Liver (tissue), 3 donors: ENCODE measurements at regions not wholly inside any gene's neighbourhood (a gene's known extent, or its start where the extent isn't known, plus 50 kb on each side); places are given as distances from the start of the nearest gene placed in this dataset.

Source experiments
- ATF3 ChIP-seq: IDR thresholded peaks from 2 replicates; pipeline ENCODE4 v1.6.1; 2016; ENCODE audit warnings: antibody characterized with exemption
- CTCF ChIP-seq: fragments of 150-350 bp; IDR thresholded peaks from 2 replicates; pipeline ENCODE4 v1.5.1; 2017; ENCODE audit warnings: improper control_type of control experiment, low read depth, low read length; ENCODE audit not compliant: missing input control
- EGR1 ChIP-seq, 2 donors: IDR thresholded peaks; 2 replicates each; pipeline ENCODE4 v1.6.1; 2016 to 2018; ENCODE audit warnings: antibody characterized with exemption in 2 of 2, low read depth in 2 of 2
- GABPA ChIP-seq, 2 donors: IDR thresholded peaks in 1 of 2; conservative IDR thresholded peaks in 1 of 2; 2 replicates each; pipeline ENCODE4 v1.6.1; 2016; ENCODE audit warnings: antibody characterized with exemption in 2 of 2, mild to moderate bottlenecking in 1 of 2, moderate library complexity in 1 of 2
- HNF4G ChIP-seq: IDR thresholded peaks from 2 replicates; pipeline ENCODE4 v1.6.1; 2016; ENCODE audit warnings: antibody characterized with exemption
- JUND ChIP-seq, 2 donors: IDR thresholded peaks; 2 replicates each; pipeline ENCODE4 v1.6.1; 2016; ENCODE audit warnings: antibody characterized with exemption in 2 of 2
- MAX ChIP-seq: IDR thresholded peaks from 2 replicates; pipeline ENCODE4 v1.6.1; 2016; ENCODE audit warnings: antibody characterized with exemption
- NR2F2 ChIP-seq: IDR thresholded peaks from 2 replicates; pipeline ENCODE4 v1.6.1; 2016; ENCODE audit warnings: antibody characterized with exemption
- RAD21 ChIP-seq, 2 donors: IDR thresholded peaks; 2 replicates each; pipeline ENCODE4 v1.6.1; 2016; ENCODE audit warnings: antibody characterized with exemption in 2 of 2, mild to moderate bottlenecking in 2 of 2
- REST ChIP-seq: IDR thresholded peaks from 2 replicates; pipeline ENCODE4 v1.6.1; 2016; ENCODE audit warnings: antibody characterized with exemption, mild to moderate bottlenecking
- SP1 ChIP-seq: IDR thresholded peaks from 2 replicates; pipeline ENCODE4 v1.6.1; 2018; ENCODE audit warnings: antibody characterized with exemption, mild to moderate bottlenecking
- TAF1 ChIP-seq: conservative IDR thresholded peaks from 2 replicates; pipeline ENCODE4 v1.6.1; 2016; ENCODE audit warnings: antibody characterized with exemption, mild to moderate bottlenecking
- YY1 ChIP-seq: IDR thresholded peaks from 2 replicates; pipeline ENCODE4 v1.6.1; 2016; ENCODE audit warnings: antibody characterized with exemption, mild to moderate bottlenecking
- ZBTB33 ChIP-seq: IDR thresholded peaks from 2 replicates; pipeline ENCODE4 v1.6.1; 2016; ENCODE audit warnings: antibody characterized with exemption
- donor health status: healthy.
- donor health status: healthy.

- TF ChIP-seq CTCF (no peak), REST (no peak), YY1 (no peak), TAF1 (no peak), RAD21 (IDR thresholded peaks at IDR 0.05) (no peak), GABPA (IDR thresholded peaks at IDR 0.05 in 1 of 2, conservative IDR thresholded peaks at IDR 0.05 in 1 of 2) (no peak), ATF3 (no peak), HNF4G (no peak), JUND (IDR thresholded peaks at IDR 0.05) (no peak), MAX (no peak), EGR1 (IDR thresholded peaks at IDR 0.05; ENCODE audit: low read depth in 2 of 2) (no peak), NR2F2 (no peak), SP1 (no peak), ZBTB33 (no peak)
Measured at GRCh38 chr19:27674701-27675100, 1538.2 kb downstream of the UQCRFS1 start.
